Nucleus accumbens (tissue), 56 donors: ENCODE measurements at regions not wholly inside any gene's neighbourhood (a gene's known extent, or its start where the extent isn't known, plus 50 kb on each side); places are given as distances from the start of the nearest gene placed in this dataset.

Experiments
- DNase-seq, 56 donors: peaks; one replicate each; lab custom pipeline; 2025; lab: John Stamatoyannopoulos, UW

DNA sequence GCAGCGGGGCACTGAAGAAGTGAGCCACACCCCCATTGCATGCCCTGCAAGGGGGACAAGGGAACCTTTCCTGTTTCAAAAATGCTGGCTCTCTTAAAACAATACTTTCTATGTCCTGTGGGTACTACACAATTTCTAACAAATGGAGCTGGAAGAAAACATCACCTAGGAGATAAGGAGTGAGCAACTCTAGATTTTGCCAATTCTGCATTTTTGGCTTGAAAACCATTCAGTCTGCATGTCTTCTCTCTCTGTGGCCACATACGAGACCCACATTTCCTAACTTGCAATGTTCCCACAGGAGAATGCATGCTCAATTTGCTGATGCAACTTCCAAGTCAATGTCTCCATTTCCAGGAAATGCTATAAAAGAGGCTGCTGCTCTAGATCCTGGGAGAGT is 662.0 kb downstream of the SQOR start:
- DNase-seq = no peak

DNA sequence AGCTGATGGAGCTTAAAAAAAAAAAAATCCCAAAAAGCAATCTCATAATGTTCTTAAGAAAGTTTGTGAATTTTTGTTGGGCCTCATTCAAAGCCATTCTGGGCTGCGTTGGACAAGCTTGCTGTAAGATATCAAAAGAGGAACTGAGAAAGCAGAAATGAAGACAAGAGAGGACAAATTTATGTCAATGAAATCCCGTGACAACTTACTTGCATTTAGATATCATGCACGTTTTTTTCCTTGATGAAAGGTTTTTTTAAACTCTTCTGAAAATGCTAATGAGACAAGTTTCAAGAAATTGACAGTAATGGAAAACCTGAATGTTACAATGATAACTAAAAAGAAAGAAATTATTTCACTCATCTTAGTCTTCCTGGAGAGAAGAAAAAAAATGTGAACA is 662.9 kb downstream of the SQOR start:
- no peak for DNase-seq

DNA sequence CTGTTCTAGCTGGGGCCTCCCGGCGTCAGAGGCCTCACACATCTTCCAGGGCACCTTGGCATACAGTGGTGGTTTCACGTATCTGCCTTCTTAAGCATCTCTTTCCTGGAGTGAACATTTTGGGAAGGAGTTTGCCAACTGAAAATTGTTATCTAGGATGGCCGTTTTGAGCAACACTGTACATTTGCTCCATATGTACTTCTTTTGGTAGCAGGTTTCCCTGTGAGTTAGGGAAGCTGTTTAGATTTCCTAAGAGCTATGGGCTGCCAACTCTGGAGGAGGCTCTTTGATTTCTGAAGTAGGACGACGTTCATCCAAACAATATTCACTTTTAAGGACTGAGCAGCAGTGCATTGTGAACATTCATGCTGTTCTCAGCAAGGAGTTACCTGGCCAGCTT is 665.9 kb downstream of the SQOR start:
- DNase-seq = no peak

DNA sequence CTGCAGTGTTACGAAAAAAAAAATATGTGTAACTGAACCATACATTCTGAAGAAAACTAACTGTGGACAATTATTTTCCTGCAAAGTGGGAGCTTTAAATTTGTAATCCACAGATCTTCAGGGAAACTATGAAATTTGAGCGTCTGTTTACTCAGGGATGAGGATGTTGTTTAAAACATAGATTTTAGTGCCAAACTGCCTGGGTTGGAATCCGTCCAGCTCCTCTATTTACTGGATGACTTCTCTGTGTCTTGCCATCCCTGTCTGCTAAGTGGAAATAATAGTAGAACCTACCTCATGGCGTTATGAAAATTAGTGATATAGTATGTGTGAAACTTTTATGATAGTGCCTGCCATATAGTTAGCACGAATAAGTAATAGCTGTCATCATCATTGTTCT is 666.5 kb downstream of the SQOR start:
- no peak for DNase-seq

DNA sequence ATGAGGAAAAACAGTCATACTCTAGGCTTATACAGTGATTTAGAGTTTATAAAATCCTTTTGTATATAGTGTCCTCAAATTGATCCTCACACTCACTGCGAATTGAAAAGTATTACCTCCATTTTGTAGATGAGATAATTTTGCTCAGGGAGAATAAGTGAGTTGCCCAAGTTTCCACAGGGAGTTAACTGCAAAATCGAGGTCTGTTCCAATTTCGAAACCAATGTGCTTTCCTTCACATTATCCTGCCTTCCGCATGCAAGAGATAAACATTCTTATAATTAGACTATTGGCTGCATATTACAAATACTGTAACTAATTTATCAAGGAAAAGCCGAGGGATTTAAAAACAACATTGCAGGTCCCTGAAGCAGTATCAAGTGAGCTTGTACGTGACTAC is 667.0 kb downstream of the SQOR start:
- DNase-seq = no peak

DNA sequence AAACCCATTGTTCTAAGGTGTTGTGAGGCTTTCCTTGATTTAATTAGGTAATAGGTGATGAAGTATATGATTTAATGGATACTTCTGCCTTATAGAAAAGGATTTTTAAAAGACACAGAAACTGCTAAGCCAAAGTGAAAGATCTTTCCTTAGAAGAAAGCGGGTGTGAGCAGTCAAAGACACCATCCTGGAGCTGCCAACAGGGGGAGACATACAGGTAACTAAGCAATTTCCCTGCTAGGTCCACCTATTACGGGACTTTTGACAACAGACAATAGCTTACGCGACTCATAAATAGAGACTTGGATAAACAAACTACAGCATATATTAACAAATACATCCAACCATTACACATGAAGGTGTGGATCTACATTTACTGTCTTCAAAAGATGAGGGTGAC is 669.5 kb downstream of the SQOR start:
- DNase-seq = no peak

DNA sequence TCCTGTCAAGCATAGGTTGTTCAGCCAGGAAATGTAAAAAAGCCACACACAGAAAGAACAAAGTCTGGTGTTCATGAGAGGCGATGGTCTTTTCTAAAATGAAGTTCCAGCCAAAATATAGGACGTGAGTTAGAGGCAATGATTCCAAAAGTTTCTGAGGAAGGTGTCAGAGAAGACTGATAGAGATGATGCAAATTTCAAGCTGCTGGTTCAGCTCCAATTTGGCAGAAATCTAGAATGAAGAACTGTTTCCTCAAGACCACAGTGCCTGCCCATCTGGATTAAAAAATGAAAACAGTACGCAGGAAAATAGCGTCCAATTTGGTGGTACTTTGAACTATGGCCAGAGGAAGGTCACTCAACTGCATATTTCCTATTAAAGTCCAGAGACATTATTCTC is 672.9 kb downstream of the SQOR start:
- DNase-seq = no peak

DNA sequence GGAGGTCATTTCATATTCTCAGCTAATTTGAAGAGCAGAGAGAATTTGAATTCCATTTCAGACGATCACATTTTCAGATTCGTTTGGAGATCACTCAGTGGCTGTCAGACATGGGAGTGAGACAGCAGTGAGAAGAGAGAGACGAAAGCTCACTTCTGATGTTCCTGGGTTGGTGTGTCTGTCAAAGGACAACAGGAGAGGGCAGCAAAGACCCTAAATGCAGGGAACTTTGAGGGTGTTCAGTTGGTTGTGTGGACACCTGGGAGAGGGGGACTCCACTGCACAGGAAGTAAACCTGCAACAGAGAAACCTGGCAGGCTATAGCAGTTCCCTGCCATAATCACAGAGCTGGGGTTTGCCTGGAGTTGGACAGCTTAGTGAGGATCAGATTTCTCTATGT is 675.1 kb downstream of the SQOR start:
- no peak for DNase-seq

DNA sequence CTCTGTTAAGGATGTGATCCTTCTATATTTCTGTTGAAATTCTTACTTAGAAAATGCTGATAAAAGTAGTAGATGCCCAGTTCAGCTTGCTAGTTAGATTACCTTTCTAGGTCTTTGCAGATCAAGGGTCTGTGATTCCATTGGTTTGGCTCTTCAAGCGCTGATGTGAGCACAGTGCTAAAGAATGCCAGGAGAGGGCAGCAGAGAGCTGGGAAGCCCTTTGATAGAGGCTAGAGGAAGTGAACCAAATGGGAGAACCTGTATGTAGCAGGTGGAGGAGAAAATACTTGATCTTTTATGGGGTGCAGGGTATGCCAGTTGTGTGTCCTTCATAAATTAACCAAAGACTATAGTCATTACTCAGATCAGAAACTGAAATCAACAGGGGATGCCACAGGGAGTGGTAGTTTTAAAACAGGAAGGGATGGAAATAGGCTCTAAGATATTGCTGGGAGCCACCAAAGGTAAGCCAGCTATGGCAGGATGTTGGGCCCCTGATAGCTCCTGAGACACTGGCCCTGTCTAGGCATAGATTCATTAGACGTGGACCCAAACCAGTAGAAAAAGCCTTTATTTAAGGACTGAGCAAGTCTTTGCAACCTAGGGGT is 677.4 kb downstream of the SQOR start:
- peak in 48 of 56 donors; percentile 1 to 86 (median 34) for DNase-seq

DNA sequence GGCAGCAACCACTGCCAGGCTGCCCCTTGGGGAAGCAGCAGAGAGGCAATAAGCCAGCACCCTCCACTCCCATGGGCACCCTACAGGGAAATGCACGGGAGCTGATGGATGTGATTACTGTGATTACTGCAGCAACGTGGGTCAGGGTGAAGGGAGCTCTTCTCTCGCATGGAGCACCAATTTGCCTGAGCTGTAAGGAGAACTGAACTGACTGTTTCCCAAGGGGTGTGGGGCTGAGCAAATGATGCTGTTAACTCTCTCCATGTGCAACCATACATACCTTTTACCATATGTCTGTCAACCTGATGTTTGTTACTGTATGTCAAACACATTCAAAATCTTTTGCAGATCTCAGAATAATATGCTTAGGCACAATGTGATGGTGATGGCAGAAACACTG is 680.6 kb downstream of the SQOR start:
- no peak for DNase-seq

DNA sequence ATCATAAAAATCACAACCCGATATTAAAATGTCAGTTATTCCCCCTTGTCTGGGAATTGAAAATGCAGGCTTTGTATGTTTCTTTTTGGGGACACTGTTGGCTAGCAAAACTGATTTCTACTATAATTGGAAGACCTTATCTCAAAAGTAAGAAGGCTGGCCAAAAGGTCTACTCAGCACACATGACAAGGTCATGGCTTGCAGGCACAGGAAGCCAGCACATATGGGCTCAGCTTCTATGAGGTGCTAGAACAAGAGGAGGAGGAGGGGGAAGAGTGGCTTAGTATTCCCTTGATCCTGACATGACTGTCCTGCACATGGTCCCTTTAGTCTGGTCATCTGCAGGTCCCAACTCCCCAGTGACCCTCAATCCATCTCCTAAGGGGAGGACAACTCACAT is 681.2 kb downstream of the SQOR start:
- DNase-seq = no peak

DNA sequence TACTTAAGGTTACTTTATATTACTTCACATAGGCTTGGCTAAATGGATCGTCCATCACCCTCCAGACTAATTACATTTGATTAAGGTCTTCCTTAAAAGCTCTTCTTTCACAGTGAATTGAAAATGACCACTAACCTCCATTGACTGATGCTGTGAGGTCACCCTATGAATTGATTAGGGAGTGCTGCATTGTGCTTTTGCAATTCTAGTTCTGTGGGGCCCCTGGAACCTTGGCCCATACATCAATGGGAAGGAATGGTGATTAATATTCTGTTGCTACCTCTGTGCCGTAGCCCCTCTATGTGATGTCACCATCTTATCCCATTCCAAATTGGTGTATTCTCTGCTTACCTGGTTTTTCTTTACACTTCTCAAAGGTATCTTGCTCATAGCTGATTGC is 682.2 kb downstream of the SQOR start:
- no peak for DNase-seq

DNA sequence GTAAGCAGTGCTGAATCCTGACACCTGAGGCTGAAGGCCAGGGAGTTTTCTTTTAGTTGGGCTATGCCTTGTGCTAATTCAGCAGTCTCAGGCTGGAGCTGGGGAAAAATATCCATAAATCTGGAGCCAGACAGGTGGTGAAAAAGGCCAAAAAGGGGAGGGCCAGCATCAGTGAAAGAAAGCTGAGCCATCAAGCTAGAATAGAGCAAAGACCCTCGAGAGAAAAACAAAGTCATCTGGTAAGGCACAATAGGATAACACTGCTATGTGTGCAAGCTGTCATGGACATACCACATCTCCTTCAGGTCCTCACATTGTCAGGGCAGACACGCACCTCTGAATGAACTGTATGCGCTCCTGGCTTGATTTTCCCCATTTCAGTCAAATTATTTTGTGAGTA is 687.9 kb downstream of the SQOR start:
- DNase-seq = no peak

DNA sequence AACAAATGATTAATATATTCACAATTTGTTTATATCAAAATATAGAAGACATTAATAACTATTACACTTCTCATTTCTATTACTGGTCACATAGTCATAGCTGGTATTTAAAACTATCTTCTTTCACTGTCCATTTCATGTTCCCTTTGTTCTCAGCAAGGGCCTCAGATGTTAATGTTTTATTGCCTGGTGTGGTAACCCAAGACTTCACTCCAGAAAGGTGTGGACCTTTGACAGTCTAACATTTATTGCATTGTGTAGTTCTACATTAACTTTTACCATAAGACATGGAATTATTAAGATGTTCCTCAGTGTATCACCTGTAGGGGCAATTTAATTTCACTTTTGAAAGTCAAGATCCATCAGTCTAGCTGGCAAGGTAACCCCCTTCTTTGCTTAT is 691.3 kb downstream of the SQOR start:
- no peak for DNase-seq

DNA sequence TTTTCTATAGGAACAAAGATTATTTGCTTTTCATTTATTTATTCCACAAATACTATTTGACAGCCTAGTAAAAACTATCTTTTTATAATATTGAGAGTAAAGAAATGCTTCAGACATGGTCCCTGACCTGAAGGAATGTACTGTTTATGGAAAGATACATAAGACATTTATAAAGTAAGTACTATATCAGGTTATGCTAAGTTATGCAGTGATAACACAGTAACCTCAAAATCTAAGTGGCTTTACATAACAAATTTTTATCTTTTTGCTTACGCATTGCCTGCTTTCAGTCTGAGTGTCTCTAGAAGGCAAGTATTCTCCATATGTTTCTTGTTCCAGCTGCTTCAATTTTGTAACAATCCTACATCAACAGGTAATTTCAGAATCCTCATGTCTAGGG is 694.0 kb downstream of the SQOR start:
- no peak for DNase-seq

DNA sequence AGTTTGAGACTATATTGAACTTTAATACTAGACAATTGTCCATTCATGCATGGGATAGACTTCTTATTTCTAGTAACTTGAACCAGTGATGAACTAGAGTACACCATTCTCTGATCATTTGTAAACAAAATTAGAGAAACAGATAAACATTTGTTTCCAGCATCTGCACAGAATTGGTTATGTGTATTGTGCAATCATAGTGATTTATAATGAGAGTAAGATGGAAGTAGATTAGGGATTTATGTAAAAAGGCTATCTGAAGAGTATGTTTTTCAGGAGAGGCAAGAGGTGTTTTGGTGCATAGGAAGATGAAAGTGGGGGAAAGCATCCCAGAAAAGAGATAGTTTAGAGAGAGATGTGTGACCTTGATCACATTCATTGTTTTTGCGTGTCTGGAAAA is 695.0 kb downstream of the SQOR start:
- no peak for DNase-seq

DNA sequence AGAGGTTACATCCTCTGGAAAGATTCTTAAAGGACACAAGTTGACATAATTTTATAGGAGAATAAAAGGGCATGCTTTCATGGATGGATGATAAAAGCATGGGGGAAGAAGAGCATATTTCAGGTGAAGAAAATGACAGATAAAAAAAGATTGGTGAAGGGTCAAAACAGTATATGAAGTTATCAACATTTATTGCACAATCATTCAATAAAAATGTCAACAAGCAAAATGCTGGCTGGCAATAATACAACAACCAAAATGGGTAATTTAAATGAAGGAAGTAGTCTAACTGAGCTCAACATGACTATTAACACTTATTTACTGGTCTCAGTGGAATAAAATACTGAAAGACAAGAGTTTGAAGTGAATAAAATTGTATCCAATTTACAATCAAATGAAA is 696.7 kb downstream of the SQOR start:
- no peak for DNase-seq

DNA sequence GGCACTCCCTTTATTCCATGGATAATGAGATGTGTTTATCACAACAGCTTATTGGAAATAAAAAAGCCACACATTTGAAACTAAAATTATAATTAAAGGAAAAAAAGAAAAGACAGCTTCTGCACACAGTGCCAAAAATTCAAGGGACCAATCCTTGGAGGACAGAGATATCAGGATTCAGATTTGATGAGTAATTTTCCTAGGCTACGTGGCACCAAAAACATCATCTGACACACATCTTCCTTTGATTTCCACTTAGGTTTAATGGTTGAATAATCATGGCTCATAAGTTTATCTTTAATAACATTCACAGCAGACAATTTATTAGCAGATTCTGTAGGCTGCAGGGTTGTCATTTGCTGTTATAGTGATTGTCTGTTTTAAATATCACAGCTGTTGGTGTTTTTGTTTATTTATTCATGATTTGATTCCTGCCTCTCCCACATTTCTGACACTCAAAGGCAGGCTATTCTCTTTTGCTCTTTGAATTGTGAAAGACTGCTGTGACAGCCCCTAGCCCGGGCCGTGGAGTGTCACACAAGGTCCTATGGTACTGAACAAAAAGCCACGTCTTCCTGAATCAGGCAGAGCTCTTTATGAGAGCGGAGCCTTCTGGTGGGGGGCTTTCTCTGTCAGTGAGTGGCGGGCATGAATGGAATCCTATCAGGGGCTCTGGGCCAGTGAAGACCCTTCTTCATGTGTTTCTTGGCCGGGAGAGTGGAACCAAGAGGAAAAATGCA is 708.5 kb downstream of the SQOR start:
- peak in 9 of 56 donors; percentile 0 to 12 (median 2) for DNase-seq

DNA sequence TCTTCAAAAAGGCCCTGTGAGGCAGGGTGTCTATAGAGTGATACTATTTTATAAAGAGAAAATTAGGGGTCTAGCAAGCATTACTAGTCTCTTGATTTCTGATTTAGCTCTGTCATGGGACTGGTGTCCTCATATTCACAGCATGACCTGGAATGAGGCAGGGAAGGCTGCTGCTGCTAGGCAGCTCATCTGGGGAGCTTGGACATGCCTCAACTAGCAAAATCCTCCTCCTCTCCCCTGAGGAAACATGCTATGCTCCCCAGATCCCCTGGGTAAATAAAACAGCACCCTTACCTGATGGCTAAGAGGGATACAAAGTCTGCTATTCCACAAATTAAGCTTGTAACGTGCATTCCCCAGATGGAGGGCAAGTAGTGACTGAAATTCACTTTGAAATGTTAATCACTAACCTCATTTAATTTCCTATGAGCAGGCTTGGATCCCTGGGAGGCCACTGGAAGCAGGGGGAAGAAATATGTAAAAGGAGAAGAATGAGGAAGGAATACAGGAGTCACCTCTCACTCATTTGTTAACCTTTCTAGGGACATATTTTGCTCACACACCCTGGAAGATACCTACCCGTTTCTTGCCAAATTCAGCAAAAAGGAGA is 709.4 kb downstream of the SQOR start:
- DNase-seq = no peak

DNA sequence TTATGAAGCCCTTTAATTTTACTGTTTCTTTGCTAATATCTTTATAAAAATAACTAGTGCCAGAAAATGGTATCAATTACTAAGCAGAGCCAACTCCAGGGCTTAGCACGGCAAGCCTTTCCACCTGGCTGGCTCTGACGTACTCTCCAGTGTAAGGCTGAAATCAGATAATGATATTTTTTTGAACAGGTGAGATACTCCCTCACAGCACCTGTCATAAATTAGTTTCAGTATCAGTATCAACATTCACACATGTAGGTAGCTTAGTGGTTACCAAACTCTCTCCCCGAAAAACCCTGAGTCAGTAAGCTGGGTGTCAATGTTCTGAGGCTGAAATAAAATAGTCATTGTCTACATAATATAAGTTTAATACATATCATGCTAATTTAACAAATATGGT is 710.1 kb downstream of the SQOR start:
- no peak for DNase-seq

DNA sequence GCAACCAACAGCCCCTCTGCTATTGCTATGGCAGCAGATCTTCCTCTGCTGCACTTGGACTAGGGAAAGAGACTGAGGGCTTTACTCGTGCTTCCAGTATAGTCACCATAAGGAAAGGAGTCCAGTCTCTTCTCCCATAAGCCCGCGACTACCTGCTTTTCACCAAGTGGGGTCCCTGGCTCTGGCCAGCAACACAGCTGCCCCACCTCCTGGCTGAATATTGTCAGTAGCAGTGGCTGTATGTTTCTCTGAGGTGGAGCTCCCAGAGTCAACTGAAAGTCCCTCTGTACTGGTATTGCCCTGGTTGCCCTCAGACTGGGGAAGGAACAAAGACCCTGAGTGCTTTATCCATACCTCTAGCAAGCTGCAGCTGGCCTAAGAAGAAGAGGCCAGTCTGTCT is 719.6 kb downstream of the SQOR start:
- DNase-seq = no peak

DNA sequence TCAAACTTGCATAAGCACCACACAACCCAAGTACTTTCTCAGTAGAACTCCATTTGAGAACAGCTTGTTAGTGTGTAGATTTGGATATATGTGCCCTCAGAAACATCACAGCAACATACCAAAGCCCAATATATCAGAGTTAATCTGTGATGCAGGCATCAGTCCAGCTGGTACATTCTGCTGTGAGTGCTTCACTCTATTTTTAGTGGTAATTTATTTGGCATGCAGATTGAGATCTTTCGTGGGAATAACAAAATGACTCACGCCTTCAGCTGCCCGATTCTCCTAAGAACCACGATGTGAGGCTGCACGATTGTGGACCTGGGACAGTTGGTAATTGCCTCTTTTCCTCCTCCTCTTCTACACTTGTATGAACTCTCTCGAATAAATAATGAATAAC is 730.7 kb downstream of the SQOR start:
- DNase-seq = peak in 2 of 56 donors; percentile 0 to 6
